HG03175 (cell line): ENCODE measurements at regions not wholly inside any gene's neighbourhood (a gene's known extent, or its start where the extent isn't known, plus 50 kb on each side); places are given as distances from the start of the nearest gene placed in this dataset.

ENCODE experiments used
- ATAC-seq: cut with Tn5 transposase; IDR thresholded peaks from one replicate; pipeline ENCODE4 v1.9.1; 2021; ENCODE audit warnings: mild to moderate bottlenecking, moderate library complexity; ENCODE audit not compliant: unreplicated experiment

DNA sequence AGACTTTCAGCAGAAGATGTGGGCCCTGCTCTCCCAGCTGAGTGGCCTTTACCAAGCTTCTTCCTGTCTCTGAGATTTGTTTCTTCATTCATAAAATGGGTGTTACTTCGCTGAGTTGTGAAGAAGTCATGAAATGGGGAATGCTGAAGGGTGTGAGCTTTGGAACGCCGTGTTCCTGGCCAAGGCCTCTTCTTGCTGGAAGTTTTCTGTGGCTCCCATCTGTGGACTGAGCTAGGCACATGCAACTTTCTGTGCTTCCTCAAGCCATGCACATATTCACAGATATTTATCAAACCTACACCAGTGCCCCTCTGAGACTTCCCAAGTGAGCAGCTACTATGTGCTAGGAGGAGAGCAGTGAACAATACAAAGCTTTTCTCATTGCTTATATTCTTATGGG is 106.3 kb upstream of the JUN start:
- ATAC-seq = no peak

DNA sequence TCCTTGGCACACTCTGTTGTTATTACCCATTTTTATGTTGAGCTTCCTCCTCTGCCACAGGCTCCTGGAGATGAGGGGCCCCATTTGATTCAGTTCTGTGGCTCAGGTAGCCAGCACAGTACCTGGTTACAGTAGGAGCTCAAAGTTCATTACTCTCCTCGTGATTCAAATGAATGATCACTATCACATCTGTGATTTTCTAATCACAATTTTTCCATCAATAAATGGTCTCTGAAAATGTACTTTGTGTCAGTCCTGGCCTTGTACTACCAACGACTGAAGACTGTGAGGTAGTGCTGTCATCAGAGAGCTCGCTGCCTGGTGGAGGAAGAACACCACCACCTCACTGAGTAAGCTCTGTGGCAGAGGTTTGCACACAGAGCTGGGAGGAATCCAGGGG is 106.8 kb upstream of the JUN start:
- no peak for ATAC-seq

DNA sequence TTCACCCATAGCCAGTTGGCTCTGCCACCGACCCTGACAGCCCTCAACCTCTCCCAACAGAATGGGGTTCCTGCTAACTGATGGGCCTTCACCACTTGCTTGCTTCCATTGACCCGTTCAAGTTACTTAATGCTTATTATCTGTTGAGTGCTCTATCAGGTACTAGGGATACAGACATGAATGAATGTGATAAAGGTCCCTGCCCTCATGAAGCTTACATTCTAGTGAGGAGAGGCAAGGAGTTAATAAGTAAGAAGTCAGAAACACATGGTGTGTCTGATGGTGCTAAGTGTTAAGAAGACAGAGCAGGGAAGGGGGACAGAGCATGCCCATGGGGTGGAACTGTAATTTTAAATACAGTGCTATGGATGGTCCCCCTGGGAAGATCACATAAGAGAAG is 107.5 kb upstream of the JUN start:
- ATAC-seq = no peak

DNA sequence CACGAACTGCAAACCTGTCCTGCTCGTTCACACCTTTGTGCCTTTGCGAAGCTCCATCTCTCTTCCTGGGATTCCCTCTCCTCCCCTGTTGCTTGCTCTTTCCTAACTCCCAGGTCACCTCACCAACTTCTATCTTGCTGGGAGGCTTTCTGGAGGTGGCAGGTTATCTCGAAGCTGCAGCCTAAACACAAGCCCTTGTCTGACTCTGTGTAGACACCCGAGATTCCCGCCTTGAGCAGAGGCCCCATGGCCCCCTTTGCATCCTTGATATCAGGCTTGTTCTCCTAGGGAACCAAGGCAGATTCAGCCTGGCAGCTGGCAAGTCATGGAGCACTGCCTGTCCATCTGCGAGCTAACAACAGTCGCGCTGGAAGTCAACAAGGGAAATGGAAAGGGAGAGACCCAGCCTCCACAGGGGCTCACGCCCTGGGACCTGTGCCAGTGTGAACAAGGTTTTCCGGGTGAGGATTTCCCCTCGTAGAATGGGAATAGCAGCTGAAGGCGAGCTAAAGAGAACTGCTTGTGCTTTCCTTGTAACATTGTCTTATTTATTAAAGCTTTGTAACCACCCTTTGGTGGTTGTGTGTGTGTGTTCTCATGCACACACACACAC is 109.5 kb upstream of the JUN start:
- ATAC-seq = no peak

DNA sequence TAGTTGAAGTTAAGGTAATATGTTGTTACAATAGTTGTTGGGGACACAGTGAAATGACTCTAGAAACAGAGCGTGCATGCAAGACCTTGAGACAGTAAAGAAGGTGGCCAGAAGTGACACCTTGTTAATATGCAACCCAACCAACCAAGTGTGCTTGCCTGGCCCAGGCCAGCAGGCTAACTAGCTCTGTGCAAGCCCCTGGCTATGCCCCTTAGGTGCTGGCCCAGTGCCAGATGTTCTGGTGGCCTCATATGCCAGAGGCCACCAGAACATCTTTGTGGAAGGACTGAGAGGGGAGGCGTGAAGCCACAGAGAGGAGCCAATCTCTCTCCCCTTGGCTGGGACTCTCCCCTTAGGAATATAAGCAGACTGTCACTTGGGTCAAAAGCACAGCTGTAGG is 111.2 kb upstream of the JUN start:
- peak; percentile 66 for ATAC-seq

DNA sequence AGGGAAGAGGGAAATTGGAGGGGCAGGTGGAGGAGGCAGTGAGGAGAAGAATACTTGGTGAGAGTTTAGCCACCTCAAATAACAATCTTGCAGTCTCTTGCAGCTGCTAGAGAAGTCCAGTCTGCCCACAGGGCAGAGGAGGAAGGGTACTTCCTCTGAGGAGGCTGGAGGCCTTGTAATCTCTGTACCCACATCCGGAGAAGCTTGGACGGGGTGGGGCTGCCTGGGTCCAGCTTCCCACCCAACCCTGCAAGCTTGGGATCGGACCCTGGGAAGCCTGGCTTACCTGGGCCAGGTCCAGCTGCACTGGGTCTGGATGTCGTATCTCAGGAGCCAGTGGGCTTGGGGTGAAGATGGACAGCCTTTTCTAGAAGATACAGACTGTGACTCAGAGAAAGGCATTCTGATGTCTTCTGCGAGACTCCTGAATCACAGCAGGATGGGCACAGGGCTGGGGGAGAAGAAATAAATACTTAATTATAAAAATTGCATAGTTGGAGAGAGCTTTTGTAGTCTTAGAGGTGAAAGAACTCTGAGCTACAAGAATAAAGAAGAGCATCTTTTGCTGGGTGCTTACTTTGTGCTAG is 111.8 kb upstream of the JUN start:
- ATAC-seq = peak; percentile 37

DNA sequence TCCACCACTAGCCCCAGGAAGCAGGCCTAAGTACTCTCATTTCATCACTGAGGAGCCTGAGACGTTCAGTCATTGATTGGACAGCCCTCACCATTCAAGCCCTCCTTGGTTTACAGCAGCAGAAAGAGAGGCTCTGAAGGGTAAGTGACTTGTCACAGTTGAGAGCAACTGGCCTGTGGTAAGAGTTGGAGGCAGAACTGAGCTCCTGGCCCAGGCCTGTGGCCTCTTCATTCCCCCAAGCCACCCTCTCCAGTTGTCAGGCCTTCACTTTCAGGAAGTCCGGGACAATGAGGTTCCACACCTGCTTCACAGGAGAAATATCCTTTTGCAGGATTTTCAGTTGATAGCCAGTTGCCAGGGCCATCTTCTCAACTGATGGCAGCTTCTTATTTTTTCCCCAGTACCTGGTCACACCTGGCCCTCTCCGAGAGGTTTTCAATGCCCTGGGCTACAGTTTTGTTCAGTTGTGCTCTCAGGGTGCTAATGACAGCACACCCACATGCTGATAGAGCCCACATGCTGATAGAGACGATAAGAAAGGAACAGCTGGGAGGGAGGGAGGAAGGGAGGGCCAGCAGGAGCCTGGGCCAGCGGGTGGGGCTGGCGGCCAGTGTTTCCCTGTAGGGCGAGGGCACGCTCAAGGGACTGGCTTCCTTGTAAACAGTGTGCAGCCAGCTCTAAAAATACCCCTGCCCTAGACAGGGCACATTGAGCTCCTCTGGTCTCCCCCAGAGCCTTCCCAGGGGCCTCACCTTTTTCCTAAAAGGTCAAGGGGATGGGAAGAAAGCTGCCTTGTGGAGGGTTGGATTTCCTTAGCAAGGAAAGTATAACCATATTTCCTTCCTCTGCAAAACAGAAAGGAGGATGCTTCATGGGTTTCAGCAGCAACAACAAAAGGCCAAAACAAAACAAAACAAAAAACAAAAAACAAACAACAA is 112.7 kb upstream of the JUN start:
- no peak for ATAC-seq

DNA sequence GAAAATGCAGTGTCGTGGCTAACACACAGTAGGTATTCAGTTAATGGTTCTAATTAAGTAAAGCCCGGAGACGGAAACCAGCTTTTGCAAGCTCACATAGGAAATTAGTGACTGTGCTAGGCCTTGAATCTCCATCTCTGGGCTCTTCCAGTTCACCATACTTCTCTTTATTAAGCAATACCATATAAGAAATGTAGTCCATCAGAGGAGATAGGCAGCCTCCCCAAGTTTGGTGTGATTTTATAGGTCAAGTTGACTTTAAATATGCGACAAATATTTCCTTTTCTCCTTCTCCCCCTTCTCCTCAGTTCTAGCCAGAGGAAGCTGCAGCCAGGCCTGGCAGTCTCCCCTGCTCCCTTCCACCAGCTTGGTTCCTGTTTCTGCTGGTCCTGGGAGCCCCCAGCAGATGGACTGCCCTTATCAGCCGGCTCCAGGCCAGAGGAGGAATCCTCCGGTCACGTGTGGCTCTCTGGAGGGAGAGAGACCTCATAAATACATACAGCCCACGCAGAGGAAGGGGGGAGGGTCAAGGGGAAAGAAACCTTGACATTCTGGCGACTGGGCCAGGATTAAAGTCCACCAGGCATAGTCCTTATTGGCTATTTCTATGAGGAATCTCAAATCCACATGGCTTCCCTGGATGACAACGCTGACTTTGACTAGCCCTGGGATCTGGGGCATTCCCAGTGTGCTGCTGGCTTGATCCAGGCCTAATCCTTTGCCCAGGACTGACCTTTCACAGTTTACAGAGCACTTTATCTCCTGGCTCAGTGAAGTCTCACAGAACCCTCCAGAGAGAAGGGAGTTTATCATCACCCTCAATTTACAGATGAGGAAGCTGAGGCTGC is 115.1 kb upstream of the JUN start:
- no peak for ATAC-seq

DNA sequence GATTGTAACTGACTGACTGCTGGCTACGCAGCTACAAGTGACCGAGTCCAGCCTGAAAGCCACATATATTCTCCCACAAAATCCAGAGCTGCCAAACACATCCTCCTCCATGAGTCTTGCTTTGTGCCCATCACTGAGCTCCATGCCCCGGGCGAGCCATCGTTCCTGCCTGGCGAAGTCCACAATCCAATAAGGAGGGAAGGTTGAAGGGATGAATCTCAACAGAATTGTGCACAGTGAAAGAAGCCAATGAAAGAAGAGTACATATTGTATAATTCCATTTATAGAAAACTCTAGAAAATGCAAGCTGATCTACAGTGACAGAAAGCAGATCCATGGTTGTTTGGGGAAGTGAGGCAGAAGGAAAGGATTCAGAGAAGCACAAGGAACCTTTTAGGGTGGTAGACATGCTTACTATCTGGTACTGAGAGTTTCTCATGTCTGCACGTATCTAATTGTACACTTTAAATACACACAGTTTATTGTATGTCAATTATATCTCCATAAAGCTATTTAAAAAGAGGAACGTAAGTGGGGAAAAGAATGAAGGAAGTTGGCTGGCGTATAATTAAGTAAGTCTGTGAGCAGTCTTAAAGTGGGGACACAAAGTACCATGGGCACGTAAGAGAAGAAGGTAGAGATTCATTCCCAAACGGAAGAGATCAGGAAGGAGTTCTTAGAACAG is 115.9 kb upstream of the JUN start:
- no peak for ATAC-seq

DNA sequence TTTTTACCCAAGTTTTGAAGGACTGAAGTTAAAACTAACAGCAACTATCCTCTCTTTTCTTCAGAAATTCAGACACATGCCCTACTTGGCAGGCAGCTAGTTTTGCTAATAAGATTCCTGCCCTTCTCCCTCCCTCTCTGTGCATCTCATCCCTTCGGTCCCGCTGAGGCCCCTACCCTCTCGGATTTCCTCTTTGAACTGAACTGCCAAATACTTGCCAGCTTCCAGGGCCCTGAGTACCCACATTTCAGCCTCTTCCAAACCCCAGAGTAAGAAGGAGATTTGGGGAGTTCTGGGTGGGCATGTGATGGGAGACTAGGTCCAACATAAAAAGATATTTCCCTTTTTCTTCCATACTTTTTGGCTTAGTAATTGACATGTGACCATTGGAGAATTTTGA is 116.5 kb upstream of the JUN start:
- no peak for ATAC-seq

DNA sequence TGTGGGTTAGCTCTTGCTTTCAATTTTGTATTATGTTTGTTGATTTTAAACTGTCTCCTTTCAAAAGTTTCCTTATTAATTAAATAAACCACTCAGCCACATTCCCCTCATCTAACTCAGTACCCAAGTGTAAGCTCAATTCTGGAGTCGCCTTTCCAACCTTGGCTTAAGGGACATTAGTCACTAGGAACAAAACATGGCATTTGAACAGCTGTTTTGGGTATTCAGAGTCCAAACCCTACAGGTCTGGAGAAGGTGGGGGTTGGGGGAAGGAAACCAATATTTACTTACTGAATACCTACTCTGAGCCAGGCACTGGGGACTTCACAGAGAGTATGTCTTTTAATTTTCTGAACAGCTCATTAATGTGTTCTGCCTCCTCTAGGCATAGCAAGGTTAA is 117.2 kb upstream of the JUN start:
- no peak for ATAC-seq

DNA sequence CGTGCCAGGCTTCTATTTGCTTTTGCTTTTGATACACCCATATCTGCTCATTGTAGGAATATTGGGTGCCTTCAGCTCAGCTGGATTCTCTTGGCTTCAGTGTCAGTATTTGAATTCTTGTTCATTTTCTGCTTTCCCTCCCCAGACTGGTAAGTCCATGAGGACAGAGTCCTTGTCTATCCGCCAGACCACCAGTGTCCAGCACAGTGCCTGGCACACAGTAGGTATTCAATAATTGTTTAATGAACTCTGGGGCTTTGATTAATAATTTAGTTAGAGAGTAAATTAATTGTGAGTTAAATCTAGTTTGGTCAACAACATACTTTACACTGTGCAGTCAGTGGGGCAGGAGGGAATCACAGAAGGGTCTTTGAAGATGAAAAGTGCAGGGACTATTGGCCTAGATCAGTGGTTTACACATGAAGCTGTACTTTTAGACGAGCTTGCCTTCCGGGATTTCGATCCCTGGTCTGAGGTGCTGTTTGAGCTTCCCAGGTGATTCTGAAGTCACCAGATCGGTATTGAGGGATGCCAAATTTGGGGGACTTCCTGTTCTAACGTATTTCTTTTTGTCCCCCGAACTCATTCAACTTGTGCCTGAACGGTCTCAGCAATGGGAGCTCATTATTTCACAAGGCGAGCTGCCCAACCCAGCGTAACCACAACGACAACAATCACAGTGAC is 119.1 kb upstream of the JUN start:
- ATAC-seq = no peak

DNA sequence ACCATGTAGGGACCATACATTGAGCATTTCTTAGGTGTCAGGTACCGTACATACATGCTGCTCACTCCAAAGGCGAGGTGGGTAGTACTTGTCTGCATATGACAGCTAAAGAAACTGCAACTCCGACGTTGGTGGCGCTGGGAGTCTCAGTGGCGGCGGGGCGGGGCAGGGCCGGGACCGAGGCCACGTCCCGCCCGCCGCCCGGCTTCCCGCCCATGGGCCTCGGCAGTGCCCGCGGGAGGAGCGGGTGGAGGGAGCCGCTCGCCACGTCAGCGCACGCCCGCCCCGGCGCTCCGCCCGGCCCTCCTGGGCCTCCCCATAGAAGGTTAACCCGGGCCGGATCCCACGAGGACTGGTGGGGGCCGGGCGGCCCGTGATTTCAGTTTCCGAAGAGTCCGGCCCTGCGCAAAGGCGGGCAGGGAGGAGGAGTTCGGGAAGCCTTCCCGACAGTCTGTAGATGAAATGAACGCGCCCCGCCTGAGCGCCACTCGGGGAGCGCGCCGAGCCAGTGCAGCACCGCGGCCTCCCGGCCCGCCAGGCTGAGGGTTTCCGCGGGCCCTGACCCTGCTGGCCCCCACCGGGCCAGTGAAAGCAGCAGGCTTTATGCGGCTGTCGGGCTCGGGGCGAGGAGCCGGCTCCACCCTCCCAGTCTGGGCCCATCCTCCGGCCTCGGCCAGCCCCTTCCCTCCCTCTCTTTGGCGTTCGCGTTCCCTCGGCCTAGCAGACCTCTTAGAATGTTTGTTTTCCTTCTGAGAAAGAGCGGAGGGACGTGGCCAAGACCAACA is 119.9 kb upstream of the JUN start:
- peak; percentile 80 for ATAC-seq

DNA sequence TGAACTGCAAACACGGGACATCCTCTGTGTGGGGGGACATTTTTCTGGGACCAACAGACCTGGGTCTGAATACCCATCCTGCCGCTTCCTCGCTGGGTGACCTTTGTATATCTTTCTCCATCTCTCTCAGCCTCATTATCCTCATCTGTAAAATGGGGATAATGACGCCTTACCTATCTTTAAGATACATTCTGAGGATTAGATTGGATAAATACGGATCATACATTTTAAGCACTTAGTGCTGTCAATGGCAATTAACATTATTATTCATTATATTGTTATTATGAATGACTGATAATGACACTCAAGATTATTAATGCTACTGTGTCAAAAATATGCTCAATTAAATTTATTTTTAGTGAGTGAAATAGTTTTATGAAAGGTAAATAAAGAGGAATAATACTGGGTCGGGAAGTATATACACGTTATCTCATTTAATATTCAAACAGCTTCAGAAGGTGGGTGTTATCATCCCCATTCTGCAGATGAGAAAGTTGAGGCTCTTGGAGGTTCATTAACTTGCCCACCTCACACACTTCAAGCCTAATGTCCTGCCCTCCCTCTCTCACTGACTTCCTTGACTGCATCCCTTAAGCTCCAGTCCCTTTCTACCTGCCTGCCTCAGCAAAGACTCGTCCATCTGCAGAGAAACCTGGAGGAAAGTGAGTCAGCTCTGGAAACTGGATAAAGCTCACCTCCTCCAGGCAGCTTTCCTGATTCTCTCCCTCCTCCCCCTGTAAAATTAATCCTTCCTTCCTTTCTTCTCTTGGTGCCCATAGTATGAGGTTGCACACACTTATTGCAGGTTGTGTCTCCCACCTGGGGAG is 120.7 kb upstream of the JUN start:
- ATAC-seq = no peak

DNA sequence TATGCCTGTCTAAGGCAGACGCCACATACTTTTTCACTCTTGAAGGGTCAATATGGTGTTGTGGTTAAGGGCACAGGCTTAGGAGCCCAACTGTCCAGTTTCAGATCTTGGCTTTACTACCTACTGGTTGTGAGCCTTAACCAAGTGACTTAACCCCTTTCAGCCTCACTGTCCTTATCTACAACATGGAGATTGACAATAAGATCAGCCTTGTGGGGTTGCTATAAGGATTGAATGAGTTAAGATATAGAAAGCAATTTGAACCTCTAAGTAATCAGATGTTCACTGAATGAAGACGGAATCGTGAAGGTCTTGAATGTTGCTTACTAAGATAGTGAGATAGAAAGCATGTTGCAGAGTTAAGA is 121.3 kb upstream of the JUN start:
- no peak for ATAC-seq

DNA sequence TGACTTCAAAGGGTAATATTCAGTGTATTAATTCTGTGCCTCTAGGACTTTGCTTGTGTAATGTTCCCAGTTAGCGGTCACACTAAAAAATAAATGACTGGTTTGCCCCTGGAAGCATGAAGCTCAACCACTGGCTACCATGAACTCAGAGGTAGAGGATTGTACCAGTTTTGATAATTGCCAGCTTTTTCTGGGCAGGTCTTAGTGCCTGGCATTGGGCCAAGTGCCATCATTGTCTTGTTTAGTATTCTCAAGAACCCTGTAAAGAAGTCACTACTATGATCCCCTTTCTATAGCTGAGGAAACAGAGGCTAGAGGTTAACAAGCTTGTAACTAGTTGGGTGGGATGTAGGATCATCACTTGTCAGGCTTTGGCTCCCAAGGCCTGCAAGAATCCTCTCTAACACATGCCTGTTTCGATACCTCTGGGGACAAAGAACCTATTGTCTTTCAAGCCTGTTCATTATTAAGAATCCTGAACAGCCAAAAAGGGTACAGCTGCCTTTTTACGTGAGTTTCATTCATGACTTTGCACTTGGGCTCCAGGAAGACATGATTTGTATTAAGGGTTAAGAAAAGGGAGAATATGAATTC is 121.9 kb upstream of the JUN start:
- ATAC-seq = no peak

DNA sequence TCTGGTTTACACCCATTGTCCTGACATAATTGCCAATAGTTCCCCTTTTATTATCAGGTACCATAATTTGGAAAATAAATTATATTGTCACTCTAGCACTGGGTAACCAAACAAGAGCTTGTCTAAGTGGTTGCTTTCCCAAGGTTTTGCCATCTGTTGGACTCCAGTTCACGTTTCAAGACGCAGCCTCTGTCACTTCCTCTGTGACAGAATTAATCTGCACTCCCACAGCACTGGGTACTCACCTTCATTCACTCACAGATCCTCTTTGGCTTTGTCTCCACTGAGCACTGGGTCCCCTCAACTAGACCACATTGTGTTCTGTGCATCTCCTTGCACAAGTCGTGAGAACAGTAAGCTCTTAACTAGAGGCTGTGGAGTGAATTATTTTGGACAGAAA is 123.6 kb upstream of the JUN start:
- no peak for ATAC-seq
